ENCODE measurements at regions not wholly inside any gene's neighbourhood (a gene's known extent, or its start where the extent isn't known, plus 50 kb on each side); places are given as distances from the start of the nearest gene placed in this dataset.

GRCh38 chr3:28971156-28971555 is 309.7 kb upstream of the RBMS3 start:
- TF ChIP-seq POLR2A (IDR thresholded peaks at IDR 0.05) (no peak), CTCF (IDR thresholded peaks at IDR 0.05) (no peak)

Data from lower leg skin (tissue), 3 donors.